GM12892 (cell line): ENCODE measurements at regions not wholly inside any gene's neighbourhood (a gene's known extent, or its start where the extent isn't known, plus 50 kb on each side); places are given as distances from the start of the nearest gene placed in this dataset.

Experiments
- POLR2A ChIP-seq: IDR thresholded peaks from 2 replicates; pipeline ENCODE4 v1.6.1; 2011; ENCODE audit warnings: low read depth, low read length, control low read depth
- POLR2AphosphoS5 ChIP-seq: IDR thresholded peaks from 2 replicates; pipeline ENCODE4 v1.6.1; 2011; ENCODE audit warnings: low read depth, low read length, control low read depth
- TAF1 ChIP-seq: IDR thresholded peaks from 2 replicates; pipeline ENCODE4 v1.6.1; 2011; ENCODE audit warnings: low read depth, mild to moderate bottlenecking, control low read depth, low read length, borderline replicate concordance

DNA sequence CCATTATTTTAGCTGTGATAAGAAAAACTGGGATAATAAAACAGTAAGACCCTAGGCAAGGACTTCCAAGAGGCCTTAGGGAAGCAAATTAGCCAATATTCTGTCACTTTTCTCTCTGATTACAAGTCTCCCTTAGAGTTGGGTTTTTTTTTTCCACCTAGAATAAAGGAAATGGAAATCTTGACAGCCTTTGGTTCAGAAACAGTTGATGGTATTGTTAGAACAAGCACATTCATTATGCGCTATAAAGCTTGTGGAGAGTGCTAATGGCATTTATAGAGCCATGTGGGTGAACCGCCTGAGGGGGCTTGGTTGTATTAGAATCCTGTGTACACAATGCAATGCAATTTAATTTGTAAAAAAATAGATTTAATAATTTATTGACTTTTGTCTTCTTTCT, 88.9 kb upstream of the OGFRL1 start:
- TF ChIP-seq POLR2AphosphoS5 (no peak), POLR2A (no peak), TAF1 (no peak)
